ENCODE measurements at regions not wholly inside any gene's neighbourhood (a gene's known extent, or its start where the extent isn't known, plus 50 kb on each side); places are given as distances from the start of the nearest gene placed in this dataset.
"Not testable (repeated sequence)": the region's sequence is repeated elsewhere in the genome, so short reads cannot be mapped to it uniquely, and the experiment has no call there.

- DNase-seq = no peak
- intact Hi-C loops (cut with DNase I) = no loop called here
These were observed 566.9 kb upstream of the ANO5 start for GRCh38 chr11:21625982-21626381.

GRCh38 chr11:21628641-21629040 is 564.2 kb upstream of the ANO5 start:
- DNase-seq = no peak
- intact Hi-C loops (cut with DNase I) = no loop called here

GRCh38 chr11:21630934-21631478 is 561.9 kb upstream of the ANO5 start:
- intact Hi-C loops (cut with DNase I) = no loop called here
- DNase-seq = no peak

GRCh38 chr11:21631991-21632390 is 560.9 kb upstream of the ANO5 start:
- DNase-seq = no peak
- intact Hi-C loops (cut with DNase I) = no loop called here

GRCh38 chr11:21634491-21634890 is 558.4 kb upstream of the ANO5 start:
- intact Hi-C loops (cut with DNase I) = no loop called here
- no peak for DNase-seq

- intact Hi-C loops (cut with DNase I) = no loop called here
- no peak for DNase-seq
These were observed 557.9 kb upstream of the ANO5 start for GRCh38 chr11:21634956-21635355.

GRCh38 chr11:21635394-21636145 is 557.3 kb upstream of the ANO5 start:
- no peak for DNase-seq
- intact Hi-C loops (cut with DNase I) = no loop called here

- no peak for DNase-seq
- intact Hi-C loops (cut with DNase I) = no loop called here
These were observed 556.3 kb upstream of the ANO5 start for GRCh38 chr11:21636561-21636960.

GRCh38 chr11:21640491-21640890 is 552.4 kb upstream of the ANO5 start:
- intact Hi-C loops (cut with DNase I) = no loop called here
- DNase-seq = no peak

- DNase-seq = no peak
- intact Hi-C loops (cut with DNase I) = no loop called here
These were observed 551.0 kb upstream of the ANO5 start for GRCh38 chr11:21641869-21642268.

- intact Hi-C loops (cut with DNase I) = no loop called here
- DNase-seq = no peak
These were observed 546.5 kb upstream of the ANO5 start for GRCh38 chr11:21646351-21646750.

GRCh38 chr11:21650961-21651360 is 541.9 kb upstream of the ANO5 start:
- intact Hi-C loops (cut with DNase I) = no loop called here

GRCh38 chr11:21653951-21654421 is 538.9 kb upstream of the ANO5 start:
- no peak for DNase-seq
- intact Hi-C loops (cut with DNase I) = no loop called here

More at GRCh38 chr11:21650961-21651360, 541.9 kb upstream of the ANO5 start:
- DNase-seq = no peak

GRCh38 chr11:21656065-21656464 is 536.8 kb upstream of the ANO5 start:
- no peak for DNase-seq
- intact Hi-C loops (cut with DNase I) = no loop called here

- DNase-seq = no peak
- intact Hi-C loops (cut with DNase I) = no loop called here
These were observed 534.2 kb upstream of the ANO5 start for GRCh38 chr11:21658654-21659193.

GRCh38 chr11:21659377-21659776 is 533.5 kb upstream of the ANO5 start:
- DNase-seq; intact Hi-C loops (cut with DNase I): not testable (repeated sequence)

GRCh38 chr11:21659961-21660360 is 532.9 kb upstream of the ANO5 start:
- DNase-seq = no peak
- intact Hi-C loops (cut with DNase I) = no loop called here

- intact Hi-C loops (cut with DNase I) = no loop called here
- DNase-seq = no peak
These were observed 517.8 kb upstream of the ANO5 start for GRCh38 chr11:21675049-21675616.

GRCh38 chr11:21687643-21688042 is 505.2 kb upstream of the ANO5 start:
- intact Hi-C loops (cut with DNase I) = no loop called here
- no peak for DNase-seq

- DNase-seq = no peak
- intact Hi-C loops (cut with DNase I) = no loop called here
These were observed 488.3 kb upstream of the ANO5 start for GRCh38 chr11:21704539-21704938.

- intact Hi-C loops (cut with DNase I) = no loop called here
- DNase-seq = no peak
These were observed 485.7 kb upstream of the ANO5 start for GRCh38 chr11:21707116-21707739.
